Naive thymus-derived CD4-positive, alpha-beta T cell (primary cell): ENCODE measurements at regions not wholly inside any gene's neighbourhood (a gene's known extent, or its start where the extent isn't known, plus 50 kb on each side); places are given as distances from the start of the nearest gene placed in this dataset.
A peak's percentile ranks its signal among the peaks of the same experiment; 100 is the strongest.
"Not testable (repeated sequence)": the region's sequence is repeated elsewhere in the genome, so short reads cannot be mapped to it uniquely, and the experiment has no call there.

Experiments
- ATAC-seq: fragments of 150-1000 bp; cut with Tn5 transposase; 2 replicates; pipeline ENCODE4 v1.10.0; 2021; ENCODE audit warnings: mild to moderate bottlenecking, moderate library complexity
- CTCF ChIA-PET: fragments of 350-600 bp; sonication (Branson Sonifier 250); formaldehyde crosslinking; loops from one replicate; lab custom pipeline; 2021; ENCODE audit warnings: antibody characterized with exemption; lab: Charles Lee
- POLR2A ChIA-PET: fragments of 350-600 bp; sonication (Branson Sonifier 250); formaldehyde crosslinking; loops from one replicate; lab custom pipeline; 2021; ENCODE audit warnings: antibody characterized with exemption, inconsistent platforms; lab: Charles Lee
- DNase-seq, 9 donors: peaks; one replicate each; pipeline versions ENCODE4 v3.0.0 to v3.0.0-alpha.2; 2020 to 2022; ENCODE audit warnings: mixed read lengths in 1 of 9
- H3K27ac ChIP-seq: one replicate; pipeline ENCODE4 v1.7.0; 2013; ENCODE audit warnings: mild to moderate bottlenecking, low read depth, low read length, moderate library complexity
- H3K27me3 ChIP-seq, 2 donors: one replicate each; pipeline ENCODE4 v1.7.0; 2013; ENCODE audit warnings: low read length in 2 of 2, mild to moderate bottlenecking in 2 of 2, moderate library complexity in 2 of 2; ENCODE audit not compliant: control insufficient read depth in 2 of 2, insufficient read depth in 2 of 2
- H3K36me3 ChIP-seq, 3 experiments: 1 replicate in 2 of 3; 2 replicates in 1 of 3; pipeline ENCODE4 v1.7.0; 2013; ENCODE audit warnings: low read length in 3 of 3, mild to moderate bottlenecking in 3 of 3, moderate library complexity in 1 of 3; ENCODE audit not compliant: insufficient read depth in 3 of 3, control insufficient read depth in 2 of 3
- H3K4me1 ChIP-seq, 2 donors: one replicate each; pipeline ENCODE4 v1.7.0; 2013; ENCODE audit warnings: low read length in 2 of 2, mild to moderate bottlenecking in 2 of 2, moderate library complexity in 1 of 2; ENCODE audit not compliant: control insufficient read depth in 2 of 2, insufficient read depth in 2 of 2
- H3K4me3 ChIP-seq: 2 replicates; pipeline ENCODE4 v1.7.0; 2013; ENCODE audit warnings: mild to moderate bottlenecking, low read length
- H3K9me3 ChIP-seq, 3 experiments: 1 replicate in 2 of 3; 2 replicates in 1 of 3; pipeline ENCODE4 v1.7.0; 2013; ENCODE audit warnings: low read length in 3 of 3; ENCODE audit not compliant: control insufficient read depth in 2 of 3
- H3K27ac Mint-ChIP-seq, 9 donors: one replicate each; pipeline ENCODE4 v1.8.0; 2020 to 2022; ENCODE audit warnings: mixed read lengths in 9 of 9, mild to moderate bottlenecking in 8 of 9, moderate library complexity in 5 of 9, inconsistent platforms in 2 of 9
- H3K27me3 Mint-ChIP-seq, 5 donors: one replicate each; pipeline ENCODE4 v1.8.0; 2021 to 2022; ENCODE audit warnings: mixed read lengths in 5 of 5, mild to moderate bottlenecking in 1 of 5
- H3K36me3 Mint-ChIP-seq, 5 donors: one replicate each; pipeline ENCODE4 v1.8.0; 2020 to 2022; ENCODE audit warnings: mixed read lengths in 5 of 5, mild to moderate bottlenecking in 3 of 5, inconsistent platforms in 1 of 5
- H3K4me1 Mint-ChIP-seq, 7 donors: one replicate each; pipeline ENCODE4 v1.8.0; 2020 to 2022; ENCODE audit warnings: mixed read lengths in 7 of 7, mild to moderate bottlenecking in 3 of 7, inconsistent platforms in 1 of 7
- H3K4me3 Mint-ChIP-seq, 10 donors: one replicate each; pipeline ENCODE4 v1.8.0; 2020 to 2022; ENCODE audit warnings: mild to moderate bottlenecking in 10 of 10, mixed read lengths in 10 of 10, moderate library complexity in 6 of 10, inconsistent platforms in 2 of 10
- H3K9me3 Mint-ChIP-seq, 11 donors: one replicate each; pipeline ENCODE4 v1.8.0; 2020 to 2022; ENCODE audit warnings: mixed read lengths in 11 of 11, mild to moderate bottlenecking in 4 of 11, inconsistent platforms in 1 of 11, moderate library complexity in 1 of 11
- intact Hi-C, 2 donors: fragments of 100-400 bp; cut with micrococcal nuclease; formaldehyde crosslinking; loops; one replicate each; pipeline ENCODE4 v1.15.1; 2023

DNA sequence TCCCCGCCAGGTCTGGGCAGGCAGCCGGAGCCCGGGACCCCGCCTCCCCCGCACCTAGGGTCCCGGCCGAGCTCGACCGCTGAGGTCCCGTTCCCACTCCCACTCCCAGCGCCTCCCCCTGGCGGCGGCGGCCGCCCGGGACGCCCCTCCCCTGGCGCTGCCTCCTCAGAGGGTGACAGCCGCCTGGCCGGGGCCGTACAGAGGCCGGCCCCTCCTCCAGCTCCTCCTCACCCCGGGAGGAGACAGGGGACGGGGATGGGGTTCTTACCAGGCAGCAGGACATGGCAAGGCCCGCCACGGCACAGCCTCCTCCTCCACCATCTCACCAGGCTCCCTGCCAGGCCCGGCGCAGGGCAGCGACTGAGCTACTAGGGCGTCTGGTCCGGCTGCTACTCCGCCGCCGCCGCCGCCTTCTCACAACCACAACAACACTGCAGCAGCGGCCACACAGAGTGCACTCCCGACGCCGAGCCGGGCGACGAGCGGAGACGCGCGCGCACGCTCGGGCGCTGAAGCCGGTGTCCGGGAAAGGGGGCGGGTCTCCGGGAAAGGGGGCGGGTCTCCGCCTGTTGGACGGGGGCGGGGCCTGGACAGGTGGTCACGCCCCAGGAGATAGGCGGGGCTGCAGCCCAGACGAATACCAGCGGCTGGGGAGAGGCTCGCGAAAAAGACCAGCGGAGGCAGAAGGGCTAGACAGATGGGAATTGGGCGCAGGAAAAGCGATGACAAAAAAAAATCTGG is 115.4 kb downstream of the POTEB3 start:
- H3K27ac Mint-ChIP-seq, intact Hi-C loops, H3K27me3 ChIP-seq, H3K9me3 Mint-ChIP-seq, H3K36me3 Mint-ChIP-seq, H3K4me1 Mint-ChIP-seq, H3K4me1 ChIP-seq, H3K36me3 ChIP-seq, CTCF ChIA-PET, H3K27ac ChIP-seq, POLR2A ChIA-PET, H3K9me3 ChIP-seq, H3K4me3 ChIP-seq, H3K27me3 Mint-ChIP-seq: not testable (repeated sequence)
- H3K4me3 Mint-ChIP-seq, result peak overlapping the region in 6 of 10 donors; percentile 32 to 75 (median 56)
- DNase-seq, result peak in 6 of 9 donors; percentile 1 to 40 (median 20)
- ATAC-seq, result peak; percentile 58

DNA sequence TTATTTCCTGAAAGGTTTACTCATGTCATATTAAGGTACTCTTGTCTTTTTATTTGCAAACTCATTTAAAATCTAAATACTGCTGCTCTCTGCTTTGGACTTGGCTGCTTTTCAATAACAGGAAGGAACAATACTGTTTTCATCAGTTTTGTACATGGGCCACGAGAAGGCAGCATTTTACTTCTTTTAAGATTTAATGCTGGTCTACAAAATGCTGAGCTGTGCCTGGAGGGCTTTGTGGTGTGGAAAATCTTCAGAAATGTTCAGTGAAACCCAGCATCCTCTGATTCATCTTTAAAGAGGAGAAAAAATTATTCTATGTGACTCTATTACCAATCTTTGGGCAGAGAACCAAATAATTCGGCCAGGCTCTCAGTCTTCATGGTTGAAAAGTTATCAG is 155.9 kb downstream of the POTEB3 start:
- DNase-seq, H3K9me3 ChIP-seq, H3K27me3 ChIP-seq, intact Hi-C loops, H3K4me3 ChIP-seq, H3K9me3 Mint-ChIP-seq, POLR2A ChIA-PET, H3K4me3 Mint-ChIP-seq, H3K27ac Mint-ChIP-seq, H3K4me1 ChIP-seq, H3K27ac ChIP-seq, H3K4me1 Mint-ChIP-seq, H3K27me3 Mint-ChIP-seq, H3K36me3 ChIP-seq, H3K36me3 Mint-ChIP-seq: not testable (repeated sequence)
- CTCF ChIA-PET, result interaction anchor here (0.6 to 1.0 kb wide), 2 partner anchors 13 to 18 kb away, joined by 3 read pairs; no protein-coding TSS in a partner anchor
- ATAC-seq, result peak; percentile 81

DNA sequence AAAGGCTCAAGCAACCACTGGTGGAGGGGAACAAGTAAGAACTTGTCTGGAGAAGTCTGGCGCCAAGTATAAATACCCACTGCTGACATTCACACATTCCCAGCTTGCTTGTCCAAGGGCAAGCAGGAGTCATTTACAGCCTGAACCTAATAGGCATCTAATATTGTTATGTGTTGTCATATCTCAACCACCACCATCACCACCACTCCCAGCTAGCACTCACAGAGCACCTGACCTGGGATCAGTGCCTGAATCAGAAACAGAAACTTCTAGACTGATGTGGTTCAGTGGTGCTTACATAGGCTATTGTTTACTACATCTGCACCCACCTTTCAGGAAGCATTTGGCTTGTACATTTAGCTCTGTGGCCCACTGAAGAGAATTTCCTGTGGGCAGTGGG is 157.1 kb downstream of the POTEB3 start:
- H3K36me3 ChIP-seq, H3K9me3 Mint-ChIP-seq, H3K27ac ChIP-seq, H3K4me3 Mint-ChIP-seq, H3K4me3 ChIP-seq, H3K36me3 Mint-ChIP-seq, H3K4me1 ChIP-seq, H3K27me3 Mint-ChIP-seq, CTCF ChIA-PET, DNase-seq, intact Hi-C loops, H3K27me3 ChIP-seq, H3K4me1 Mint-ChIP-seq, H3K27ac Mint-ChIP-seq, H3K9me3 ChIP-seq, POLR2A ChIA-PET: not testable (repeated sequence)
- peak; percentile 51 for ATAC-seq

DNA sequence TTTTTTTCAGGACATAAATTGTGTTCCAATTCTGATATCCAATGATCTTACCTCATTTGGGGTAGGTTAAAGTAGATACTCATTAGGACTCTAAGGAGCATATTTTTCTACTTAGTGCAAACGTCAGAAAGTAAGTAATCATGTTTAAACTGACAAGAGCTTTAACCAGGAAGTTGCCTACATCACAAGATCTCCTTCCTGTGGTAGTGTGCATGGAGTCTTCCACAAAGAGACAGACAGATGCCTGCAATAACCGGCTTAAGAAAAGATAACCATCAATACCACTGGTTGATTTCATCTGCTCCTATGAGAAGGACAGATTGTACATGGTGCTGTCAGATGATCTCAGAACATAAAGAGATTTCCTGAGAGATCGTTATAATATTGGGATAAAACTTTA is 160.0 kb downstream of the POTEB3 start:
- H3K4me1 Mint-ChIP-seq, H3K4me3 ChIP-seq, H3K36me3 ChIP-seq, H3K9me3 ChIP-seq, H3K27me3 Mint-ChIP-seq, POLR2A ChIA-PET, H3K27ac ChIP-seq, H3K27me3 ChIP-seq, H3K4me3 Mint-ChIP-seq, CTCF ChIA-PET, H3K27ac Mint-ChIP-seq, H3K9me3 Mint-ChIP-seq, intact Hi-C loops, H3K36me3 Mint-ChIP-seq, DNase-seq, H3K4me1 ChIP-seq: not testable (repeated sequence)
- peak; percentile 33 for ATAC-seq

DNA sequence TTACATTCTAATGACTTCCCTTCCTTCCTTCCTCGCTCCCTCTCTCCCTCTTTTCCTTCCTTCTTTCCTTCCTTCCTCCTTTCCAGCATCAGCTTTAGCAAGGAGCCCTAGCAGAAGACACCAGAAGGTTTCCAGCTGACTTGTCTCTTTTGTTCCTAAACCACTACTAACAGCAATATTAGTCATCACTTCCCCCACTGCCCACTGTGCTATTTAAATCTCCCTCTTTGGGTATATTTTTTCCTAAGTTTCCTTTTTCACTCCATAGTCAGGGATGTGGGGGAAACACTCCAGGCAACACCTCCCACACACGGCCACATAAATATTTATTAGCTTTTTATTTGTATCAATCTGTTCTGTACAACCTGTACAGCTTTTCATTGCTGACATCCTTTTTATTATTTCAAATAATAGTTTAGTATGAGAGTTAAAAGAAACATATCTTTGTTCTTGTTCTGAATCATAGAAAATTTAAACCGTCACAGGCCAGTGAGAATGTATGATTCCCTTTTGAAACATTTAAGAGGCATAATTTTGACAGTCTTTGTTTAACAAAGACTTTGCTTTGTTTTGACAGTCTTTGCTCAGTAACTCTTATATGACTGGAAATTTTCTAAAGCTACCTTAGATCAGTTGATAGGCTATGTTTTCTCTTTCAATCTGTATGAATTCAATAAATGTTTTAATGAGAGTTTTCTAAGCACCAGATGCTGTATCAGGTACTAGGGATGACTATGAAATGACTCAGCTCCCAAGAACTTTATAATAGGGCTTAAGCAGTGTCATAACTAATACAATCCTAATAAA is 167.9 kb downstream of the POTEB3 start:
- H3K4me3 Mint-ChIP-seq, H3K36me3 Mint-ChIP-seq, intact Hi-C loops, H3K27ac ChIP-seq, H3K9me3 ChIP-seq, H3K4me1 Mint-ChIP-seq, CTCF ChIA-PET, H3K4me3 ChIP-seq, POLR2A ChIA-PET, H3K27me3 ChIP-seq, H3K27ac Mint-ChIP-seq, H3K36me3 ChIP-seq, H3K4me1 ChIP-seq, DNase-seq: not testable (repeated sequence)
- H3K9me3 Mint-ChIP-seq, result peaks cover 0 to 13% (median 0%) of the 10 kb centered on the region in 11 donors
- H3K27me3 Mint-ChIP-seq, result peaks cover 0 to 27% (median 13%) of the 10 kb centered on the region in 5 donors
- peak; percentile 56 for ATAC-seq

DNA sequence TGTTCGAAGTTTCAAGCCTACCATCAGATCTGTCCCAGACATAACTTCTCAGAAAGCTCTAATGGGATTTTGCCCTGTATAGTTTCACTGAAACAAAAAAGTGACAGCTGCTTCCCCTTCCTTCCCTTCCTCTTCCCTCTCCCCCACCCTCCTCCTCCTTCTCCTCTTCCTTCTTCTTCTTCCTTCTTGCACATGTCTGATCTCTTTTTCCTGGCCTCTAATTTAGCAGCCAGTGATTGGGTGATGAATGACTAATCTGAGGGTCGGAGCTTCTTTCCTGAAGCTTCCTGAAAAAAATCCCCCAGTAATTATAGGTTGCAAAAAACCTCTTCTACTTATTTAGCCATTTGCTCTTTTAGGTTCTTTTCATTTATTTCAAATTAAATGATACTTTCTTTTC is 168.7 kb downstream of the POTEB3 start:
- H3K36me3 ChIP-seq, result no peaks in the 10 kb centered on the region
- CTCF ChIA-PET, result no interaction called here
- Mint-ChIP-seq H3K4me1 (peaks cover 0 to 6% (median 0%) of the 10 kb centered on the region in 7 donors), H3K9me3 (peaks cover 0 to 13% (median 0%) of the 10 kb centered on the region in 11 donors), H3K4me3 (no peak overlapping the region), H3K27me3 (peaks cover 3 to 30% (median 11%) of the 10 kb centered on the region in 5 donors), H3K36me3 (no peaks in the 10 kb centered on the region), H3K27ac (no peak overlapping the region)
- no peaks in the 10 kb centered on the region for H3K27me3 ChIP-seq
- no peak overlapping the region for H3K27ac ChIP-seq
- no peaks in the 10 kb centered on the region for H3K4me1 ChIP-seq
- H3K4me3 ChIP-seq, result no peak overlapping the region
- no peaks in the 10 kb centered on the region for H3K9me3 ChIP-seq
- DNase-seq (no peak), ATAC-seq (peak; percentile 8)
- intact Hi-C loops, result no loop called here
- POLR2A ChIA-PET, result no interaction called here

DNA sequence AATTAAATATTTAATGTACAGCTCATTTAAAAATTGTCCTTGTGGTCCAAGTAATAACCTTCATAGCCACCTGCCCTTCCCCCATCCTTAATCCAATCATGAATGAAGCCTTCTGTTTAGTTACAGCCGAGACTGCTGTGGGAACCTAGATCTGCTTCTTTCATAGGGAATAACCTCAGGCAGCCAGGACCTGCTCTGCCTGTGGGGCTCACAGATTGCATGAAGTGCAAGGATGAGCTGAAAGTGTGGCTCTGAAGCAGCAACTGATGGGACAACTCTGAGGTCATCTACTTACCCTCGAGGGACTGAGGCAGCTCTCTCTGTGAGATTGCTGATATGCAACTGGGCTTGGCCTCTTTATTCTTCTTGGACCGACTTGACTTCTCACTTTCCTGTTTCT is 169.8 kb downstream of the POTEB3 start:
- ChIA-PET CTCF (no interaction called here), POLR2A (no interaction called here)
- Mint-ChIP-seq H3K4me3 (no peak overlapping the region), H3K36me3 (no peaks in the 10 kb centered on the region), H3K27me3 (peaks cover 4 to 35% (median 8%) of the 10 kb centered on the region in 5 donors), H3K9me3 (peaks cover 0 to 13% (median 0%) of the 10 kb centered on the region in 11 donors), H3K27ac (no peak overlapping the region), H3K4me1 (peaks cover 0 to 6% (median 2%) of the 10 kb centered on the region in 7 donors)
- no peak for ATAC-seq
- no peaks in the 10 kb centered on the region for H3K36me3 ChIP-seq
- no peak overlapping the region for H3K27ac ChIP-seq
- H3K9me3 ChIP-seq, result no peaks in the 10 kb centered on the region
- no peaks in the 10 kb centered on the region for H3K27me3 ChIP-seq
- H3K4me1 ChIP-seq, result no peaks in the 10 kb centered on the region
- no peak for DNase-seq
- no peak overlapping the region for H3K4me3 ChIP-seq
- intact Hi-C loops, result no loop called here
